Stimulated activated CD8-positive, alpha-beta memory T cell treated with anti-CD3 and anti-CD28 coated beads, Interleukin-4, amount 100 ng/mL, for 24 hours (primary cell): ENCODE measurements at regions not wholly inside any gene's neighbourhood (a gene's known extent, or its start where the extent isn't known, plus 50 kb on each side); places are given as distances from the start of the nearest gene placed in this dataset.

ENCODE experiments used
- DNase-seq: peaks from one replicate; pipeline ENCODE4 v3.0.0-alpha.2; 2020; ENCODE audit warnings: low read depth

- no peak for DNase-seq
Observed at GRCh38 chr10:91036807-91037411, 116.0 kb upstream of the ANKRD1 start.

GRCh38 chr10:91038971-91039370 lies 118.1 kb upstream of the ANKRD1 start:
- no peak for DNase-seq

GRCh38 chr10:91040343-91040742 lies 119.5 kb upstream of the ANKRD1 start:
- DNase-seq: no peak

- DNase-seq: no peak
Observed at GRCh38 chr10:91042069-91042468, 121.2 kb upstream of the ANKRD1 start.

GRCh38 chr10:91043173-91043910 lies 122.5 kb upstream of the ANKRD1 start:
- DNase-seq: no peak

GRCh38 chr10:91046869-91047268 lies 126.0 kb upstream of the ANKRD1 start:
- DNase-seq: no peak

GRCh38 chr10:91048380-91048779 lies 127.5 kb upstream of the ANKRD1 start:
- no peak for DNase-seq

GRCh38 chr10:91049296-91049987 lies 128.6 kb upstream of the ANKRD1 start:
- DNase-seq: no peak

- no peak for DNase-seq
Observed at GRCh38 chr10:91049988-91050360, 129.1 kb upstream of the ANKRD1 start.

GRCh38 chr10:91050371-91051034 lies 129.6 kb upstream of the ANKRD1 start:
- DNase-seq: no peak

- DNase-seq: no peak
Observed at GRCh38 chr10:91051829-91052228, 130.9 kb upstream of the ANKRD1 start.

GRCh38 chr10:91054325-91054724 lies 133.4 kb upstream of the ANKRD1 start:
- DNase-seq: no peak

- DNase-seq: no peak
Observed at GRCh38 chr10:91061187-91061586, 140.3 kb upstream of the ANKRD1 start.

- DNase-seq: no peak
Observed at GRCh38 chr10:91061608-91062007, 140.7 kb upstream of the ANKRD1 start.

GRCh38 chr10:91062091-91062490 lies 141.2 kb upstream of the ANKRD1 start:
- no peak for DNase-seq

- DNase-seq: no peak
Observed at GRCh38 chr10:91071786-91072185, 148.7 kb upstream of the PCGF5 start.

- no peak for DNase-seq
Observed at GRCh38 chr10:91073286-91073979, 147.0 kb upstream of the PCGF5 start.

- DNase-seq: no peak
Observed at GRCh38 chr10:91076991-91077548, 143.4 kb upstream of the PCGF5 start.

- no peak for DNase-seq
Observed at GRCh38 chr10:91077549-91078071, 142.9 kb upstream of the PCGF5 start.

GRCh38 chr10:91080776-91081175 lies 139.7 kb upstream of the PCGF5 start:
- DNase-seq: no peak

- no peak for DNase-seq
Observed at GRCh38 chr10:91082447-91082846, 138.0 kb upstream of the PCGF5 start.
